ENCODE measurements at regions not wholly inside any gene's neighbourhood (a gene's known extent, or its start where the extent isn't known, plus 50 kb on each side); places are given as distances from the start of the nearest gene placed in this dataset.
A peak's percentile ranks its signal among the peaks of the same experiment; 100 is the strongest.

GRCh38 chr9:115492869-115493268 is 374.9 kb upstream of the TNC start:
- no peak for DNase-seq

DNA sequence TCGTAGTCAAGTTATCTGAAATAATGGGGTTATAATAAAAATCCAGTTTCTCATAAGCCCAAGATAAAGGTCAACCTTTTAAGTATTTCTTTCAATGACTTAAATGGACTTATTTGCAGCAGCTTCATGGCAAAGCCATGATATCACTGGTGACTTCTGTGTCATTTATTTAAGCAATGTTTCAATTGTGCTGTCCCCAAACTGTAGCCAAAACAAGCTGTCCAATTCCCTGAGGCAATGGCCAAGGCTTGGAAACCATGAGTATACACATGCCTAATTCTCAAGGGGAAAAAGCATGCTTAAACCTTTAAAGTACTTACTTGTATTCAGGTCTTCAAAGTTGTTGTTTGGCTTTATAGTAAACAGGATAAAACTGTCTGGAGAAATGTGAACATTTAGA is 376.4 kb upstream of the TNC start:
- DNase-seq = no peak

GRCh38 chr9:115495052-115495635 is 377.2 kb upstream of the TNC start:
- DNase-seq = no peak

DNA sequence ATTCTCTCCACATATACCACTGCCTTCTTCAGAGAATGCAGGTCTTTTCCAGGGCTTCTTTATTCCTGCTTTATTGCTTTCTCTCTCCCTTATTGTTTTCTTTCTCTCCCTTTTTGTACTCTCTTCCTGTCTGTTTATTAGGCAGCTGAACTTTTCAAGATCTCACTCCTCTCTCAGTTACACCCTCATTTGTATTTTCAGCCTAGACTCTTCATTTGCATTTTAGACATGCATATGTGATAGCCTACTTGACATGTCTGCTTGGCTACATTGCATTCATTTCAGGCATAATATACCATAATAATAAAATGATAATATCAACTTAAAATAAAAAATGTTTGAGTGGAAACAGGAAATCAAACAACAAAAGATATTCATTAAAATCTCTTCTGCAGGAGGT is 377.9 kb upstream of the TNC start:
- no peak for DNase-seq

DNA sequence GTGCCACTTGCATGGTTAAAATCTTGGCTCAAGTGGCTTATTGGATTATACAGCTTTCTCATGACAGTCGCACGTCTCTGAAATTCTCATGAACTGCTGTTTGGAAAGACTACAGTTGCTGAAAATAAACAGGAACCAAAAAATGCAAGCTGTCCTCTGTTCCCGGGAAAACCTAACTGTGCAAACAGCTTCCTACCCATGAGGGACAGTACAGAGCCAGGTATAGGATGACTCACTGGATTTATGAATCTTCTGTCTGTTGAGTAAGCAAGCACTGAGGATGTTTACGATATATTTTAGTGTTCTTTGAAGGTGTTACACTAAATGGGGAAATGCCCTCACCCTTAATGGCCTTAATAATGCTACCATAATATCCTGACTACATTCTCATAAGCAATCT is 380.3 kb upstream of the TNC start:
- no peak for DNase-seq

DNA sequence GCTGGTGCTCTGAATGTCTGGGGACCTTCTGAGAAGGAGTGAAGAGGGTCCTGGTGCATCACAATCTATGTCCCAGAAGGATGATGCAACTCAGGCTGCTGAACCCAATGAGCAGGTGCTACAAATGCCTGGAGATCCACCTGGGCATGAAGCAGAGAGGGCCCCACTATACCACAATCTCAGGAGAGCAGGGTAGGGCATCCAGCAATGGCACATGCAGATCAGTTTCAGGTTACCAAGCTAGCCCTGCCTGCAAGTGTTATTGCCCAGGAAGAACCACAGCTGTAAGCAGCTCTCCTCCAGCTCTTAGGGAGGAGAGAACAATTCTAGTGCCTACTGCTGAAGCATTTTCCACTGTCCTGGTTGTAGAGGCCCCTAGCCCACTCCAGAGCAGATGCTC is 389.2 kb upstream of the TNC start:
- DNase-seq = no peak

- DNase-seq = no peak
Observed at GRCh38 chr9:115513148-115513547, 395.2 kb upstream of the TNC start.

DNA sequence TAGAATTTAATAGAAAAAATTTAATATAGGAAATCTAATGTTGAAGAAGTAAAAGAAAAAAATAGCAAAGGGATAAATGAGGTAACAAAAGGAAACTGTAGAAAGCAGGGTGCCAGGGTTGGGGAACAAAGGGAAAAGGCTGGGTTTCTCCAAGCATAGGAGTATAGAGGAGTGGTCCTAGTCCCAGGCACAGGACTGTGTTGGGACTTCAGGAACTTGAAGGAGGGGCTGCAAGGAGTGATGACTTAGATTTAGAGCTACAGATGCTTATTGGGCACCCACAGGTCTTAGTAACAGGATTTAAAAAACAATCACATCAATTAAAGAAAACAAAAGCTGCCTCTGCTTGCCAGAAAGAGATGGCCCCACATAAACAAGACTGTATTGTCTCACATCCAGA is 396.5 kb upstream of the TNC start:
- no peak for DNase-seq

- no peak for DNase-seq
Observed at GRCh38 chr9:115517335-115518075, 399.5 kb upstream of the TNC start.

DNA sequence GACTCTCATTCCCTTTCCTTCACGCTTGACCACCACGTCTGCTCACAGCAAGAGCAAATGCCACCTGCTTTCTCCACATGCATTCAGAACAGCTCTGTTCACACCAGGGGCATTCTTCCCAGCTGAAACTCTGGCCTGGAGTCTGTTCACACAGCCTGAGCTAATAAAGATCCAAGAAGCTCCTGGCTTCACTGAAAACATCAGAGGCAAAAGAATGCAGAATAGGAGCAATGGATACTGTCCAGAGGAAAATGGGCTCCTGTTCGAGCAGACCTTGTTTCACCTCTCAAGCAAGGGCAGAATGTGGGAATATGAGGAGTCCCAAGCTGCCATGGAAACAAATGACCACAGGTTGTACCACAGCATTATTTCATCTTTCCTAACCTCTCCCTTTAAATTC is 402.7 kb upstream of the TNC start:
- no peak for DNase-seq

DNA sequence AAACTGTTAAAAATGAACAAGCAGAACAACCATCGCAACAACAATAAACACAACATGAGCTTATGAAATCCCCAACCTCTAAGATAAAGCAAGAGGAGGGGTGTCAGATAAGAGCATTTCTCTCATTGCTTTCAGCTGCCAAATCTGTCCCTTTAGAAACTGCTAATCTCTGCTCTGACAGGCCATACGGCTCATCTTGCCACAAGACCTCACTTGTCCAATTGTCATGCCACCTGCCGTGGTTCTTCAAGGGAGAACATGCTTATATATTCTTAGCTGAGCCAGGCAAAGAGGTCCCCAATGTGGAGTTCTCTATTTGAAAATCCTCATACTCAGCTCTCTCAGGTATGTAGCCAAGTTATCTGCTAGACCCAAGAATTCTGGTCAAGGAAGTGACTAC is 405.0 kb upstream of the TNC start:
- no peak for DNase-seq

- DNase-seq = peak; percentile 2
Observed at GRCh38 chr9:115524453-115525059, 406.6 kb upstream of the TNC start.

GRCh38 chr9:115525111-115526058 is 407.4 kb upstream of the TNC start:
- DNase-seq = no peak

GRCh38 chr9:115531410-115532125 is 413.6 kb upstream of the TNC start:
- DNase-seq = no peak

GRCh38 chr9:115533511-115533910 is 415.6 kb upstream of the TNC start:
- DNase-seq = no peak

GRCh38 chr9:115540091-115540490 is 422.1 kb upstream of the TNC start:
- DNase-seq = no peak

GRCh38 chr9:115543511-115543910 is 425.6 kb upstream of the TNC start:
- DNase-seq = no peak

DNA sequence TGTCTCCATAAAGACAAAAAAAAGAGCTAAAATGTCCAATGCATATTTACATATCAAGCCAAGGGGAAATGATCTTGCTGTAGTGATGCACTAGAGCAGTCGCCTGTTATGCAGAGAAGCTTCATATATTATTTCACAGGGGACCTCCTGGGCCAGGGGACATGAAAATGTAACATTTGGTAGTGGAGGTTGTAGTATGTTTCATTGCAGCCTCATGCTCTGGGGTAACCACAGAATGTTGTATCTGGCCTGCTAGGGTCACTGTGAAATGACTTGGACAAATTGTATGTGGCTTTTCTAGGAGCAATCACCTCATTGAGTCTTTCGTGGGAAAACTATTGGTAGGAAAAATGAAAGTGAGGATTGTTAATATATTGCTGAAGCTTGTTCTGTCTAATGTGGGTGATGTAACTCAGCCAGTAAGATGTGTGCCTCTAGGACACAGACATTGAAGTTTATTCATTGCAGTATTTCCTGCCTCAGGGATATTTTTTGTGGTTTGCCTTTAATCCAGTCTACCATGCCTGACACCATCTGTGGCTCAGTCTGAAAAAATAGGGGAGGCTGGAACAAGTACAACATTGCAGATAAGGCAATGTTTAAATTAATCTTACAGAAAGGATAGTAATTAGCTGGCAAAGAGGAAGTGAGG is 430.8 kb upstream of the TNC start:
- DNase-seq = no peak

DNA sequence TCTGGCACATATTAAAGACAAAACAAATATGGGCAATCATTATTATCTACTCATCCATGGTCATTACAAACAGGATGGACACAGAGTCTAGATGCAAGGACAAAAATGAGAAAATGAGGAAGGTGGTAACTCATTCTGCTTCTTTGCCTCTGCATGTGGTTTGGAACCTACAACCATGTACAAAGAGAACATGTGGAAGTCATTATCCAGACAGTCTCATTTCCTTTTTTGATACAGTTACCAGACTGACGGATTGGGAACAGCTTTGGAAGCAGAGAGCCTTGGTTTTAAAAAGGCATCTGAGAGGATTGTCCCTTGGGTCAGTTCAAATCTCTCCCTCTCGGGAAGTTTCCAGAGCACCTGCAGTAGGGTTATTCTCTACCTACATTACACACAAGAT is 433.4 kb upstream of the TNC start:
- DNase-seq = no peak

DNA sequence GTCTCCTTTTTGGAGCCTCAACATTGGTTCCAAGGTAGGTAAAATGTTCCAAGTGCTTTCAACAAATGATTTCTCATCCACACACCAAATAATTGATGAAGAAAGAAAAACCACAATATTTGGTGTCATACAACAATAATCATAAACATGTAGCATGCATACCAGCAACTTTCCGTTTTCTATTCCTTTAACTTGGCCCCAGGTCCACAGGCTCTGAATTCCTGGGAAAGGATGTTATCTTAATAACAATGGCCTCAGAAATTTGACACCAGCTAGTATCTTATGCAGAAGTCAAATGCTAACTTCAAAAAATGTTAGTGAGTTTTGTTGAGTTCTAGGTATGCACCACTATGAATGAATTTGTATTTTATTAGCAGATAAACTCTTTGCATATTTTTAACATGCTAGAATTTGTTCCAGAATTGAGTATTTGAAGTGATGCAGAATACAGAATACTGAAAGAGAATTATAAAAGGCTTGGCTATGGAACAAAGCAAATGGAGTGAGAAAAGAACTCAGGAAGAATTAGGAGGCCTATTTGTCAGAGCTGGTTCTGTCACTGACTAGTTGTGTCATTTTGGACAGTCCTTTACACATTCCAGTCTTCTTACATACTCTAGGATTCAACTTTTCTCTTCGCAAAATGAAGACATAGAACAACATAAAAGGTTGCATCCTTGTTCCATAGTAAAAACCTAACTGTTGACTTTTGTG is 435.3 kb upstream of the TNC start:
- DNase-seq = no peak

- DNase-seq = no peak
Observed at GRCh38 chr9:115556432-115556831, 438.5 kb upstream of the TNC start.
